K562 (cell line): ENCODE measurements at regions not wholly inside any gene's neighbourhood (a gene's known extent, or its start where the extent isn't known, plus 50 kb on each side); places are given as distances from the start of the nearest gene placed in this dataset.

Experiments used
- CTCFL ChIP-seq: IDR thresholded peaks from 2 replicates; pipeline ENCODE4 v1.6.1; 2011; ENCODE audit warnings: borderline replicate concordance, low read depth, mild to moderate bottlenecking, moderate library complexity, low read length; ENCODE audit not compliant: insufficient read depth, poor library complexity, severe bottlenecking
- RERE ChIP-seq: sonication (generic); formaldehyde crosslinking; IDR thresholded peaks from 2 replicates; pipeline ENCODE4 v1.8.0; 2023; ENCODE audit warnings: missing genetic modification reagents, mild to moderate bottlenecking, borderline replicate concordance
- XRCC4 ChIP-seq: IDR thresholded peaks from one replicate; pipeline ENCODE4 v1.6.1; 2011; ENCODE audit not compliant: insufficient read depth, insufficient read length; ENCODE audit errors: extremely low read depth
- ZNF41 ChIP-seq: fragments of 250-450 bp; sonication (Bioruptor Pico); conservative IDR thresholded peaks from 2 replicates; pipeline ENCODE4 v1.4.0; 2020; ENCODE audit warnings: mild to moderate bottlenecking
- ZNF431 ChIP-seq: sonication (generic); formaldehyde crosslinking; IDR thresholded peaks from 2 replicates; pipeline ENCODE4 v1.8.0; 2022; ENCODE audit warnings: mild to moderate bottlenecking, missing genetic modification reagents

GRCh38 chr10:131012641-131012985, 298.9 kb downstream of the TCERG1L start (continued):
- TF ChIP-seq CTCFL: no peak
- TF ChIP-seq ZNF431 (CRISPR knock-in tag): no peak
- TF ChIP-seq RERE (CRISPR knock-in tag): no peak
- TF ChIP-seq XRCC4: no peak
- TF ChIP-seq ZNF41 (CRISPR knock-in tag): no peak
- TF ChIP-seq, all 486 proteins: peak for 0
